HG03139 (cell line): ENCODE measurements at regions not wholly inside any gene's neighbourhood (a gene's known extent, or its start where the extent isn't known, plus 50 kb on each side); places are given as distances from the start of the nearest gene placed in this dataset.

Experiments used
- ATAC-seq: cut with Tn5 transposase; IDR thresholded peaks from one replicate; pipeline ENCODE4 v1.9.1; 2021; ENCODE audit not compliant: unreplicated experiment

DNA sequence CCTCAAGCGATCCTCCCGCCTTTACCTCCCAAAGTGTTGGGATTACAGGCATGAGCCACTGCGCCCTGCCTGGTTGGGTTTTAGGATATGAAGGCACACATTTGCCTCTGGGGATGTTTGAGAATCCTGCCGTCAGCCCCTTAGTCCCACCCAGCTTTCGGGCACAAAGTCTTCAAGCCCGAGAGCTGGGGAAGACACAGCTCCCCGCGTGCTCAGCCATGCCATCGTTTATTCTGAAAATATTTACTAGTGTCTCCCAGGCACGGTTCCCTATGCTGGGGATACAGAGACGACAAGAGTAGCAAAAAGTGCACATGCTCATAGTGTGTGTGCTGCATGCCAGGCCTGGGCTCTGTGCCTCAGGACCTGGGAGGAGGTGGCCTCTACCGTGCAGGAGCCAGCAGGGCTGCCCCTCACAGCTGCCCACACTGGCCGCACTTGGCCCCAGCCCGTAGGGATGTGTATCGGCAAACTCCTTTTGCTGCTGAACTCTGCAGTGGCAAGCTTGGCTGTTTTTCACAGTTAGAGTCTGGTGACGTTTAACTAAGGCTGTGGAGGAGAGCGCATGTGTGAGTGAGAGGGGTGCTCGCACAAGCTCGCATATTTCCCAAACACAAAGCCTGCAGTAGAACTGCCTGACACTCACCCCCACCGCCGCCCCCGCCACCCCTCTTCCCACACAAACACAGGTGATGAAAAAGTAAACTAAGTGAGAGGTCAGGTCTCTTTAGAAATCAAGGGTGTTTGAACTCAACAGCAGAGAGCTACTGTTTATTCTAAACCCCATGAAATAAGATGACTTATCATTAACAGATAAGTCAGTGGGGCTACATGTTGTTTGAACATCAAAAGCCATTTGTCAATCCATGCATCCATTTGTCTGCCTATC, 266.4 kb downstream of the MRTFB start:
- ATAC-seq = no peak

DNA sequence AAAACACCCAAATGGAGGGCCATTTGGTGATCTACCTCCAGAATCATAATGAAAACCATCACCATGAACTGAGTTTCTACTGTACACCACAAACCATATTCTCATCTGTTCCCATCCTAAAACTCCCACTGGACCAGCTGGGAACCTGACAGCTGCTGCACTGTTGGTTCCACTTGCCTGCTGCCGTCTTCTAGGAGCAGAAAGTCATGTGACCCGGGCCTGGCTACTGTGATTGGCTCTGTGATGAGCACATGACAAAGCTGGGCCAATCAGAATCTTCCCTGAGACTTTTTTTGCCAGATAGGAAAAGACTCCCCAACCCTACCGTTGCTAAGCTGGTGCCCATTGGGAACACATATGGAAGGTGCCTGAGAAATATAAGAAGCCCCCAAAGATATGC, 264.2 kb downstream of the MRTFB start:
- no peak for ATAC-seq

DNA sequence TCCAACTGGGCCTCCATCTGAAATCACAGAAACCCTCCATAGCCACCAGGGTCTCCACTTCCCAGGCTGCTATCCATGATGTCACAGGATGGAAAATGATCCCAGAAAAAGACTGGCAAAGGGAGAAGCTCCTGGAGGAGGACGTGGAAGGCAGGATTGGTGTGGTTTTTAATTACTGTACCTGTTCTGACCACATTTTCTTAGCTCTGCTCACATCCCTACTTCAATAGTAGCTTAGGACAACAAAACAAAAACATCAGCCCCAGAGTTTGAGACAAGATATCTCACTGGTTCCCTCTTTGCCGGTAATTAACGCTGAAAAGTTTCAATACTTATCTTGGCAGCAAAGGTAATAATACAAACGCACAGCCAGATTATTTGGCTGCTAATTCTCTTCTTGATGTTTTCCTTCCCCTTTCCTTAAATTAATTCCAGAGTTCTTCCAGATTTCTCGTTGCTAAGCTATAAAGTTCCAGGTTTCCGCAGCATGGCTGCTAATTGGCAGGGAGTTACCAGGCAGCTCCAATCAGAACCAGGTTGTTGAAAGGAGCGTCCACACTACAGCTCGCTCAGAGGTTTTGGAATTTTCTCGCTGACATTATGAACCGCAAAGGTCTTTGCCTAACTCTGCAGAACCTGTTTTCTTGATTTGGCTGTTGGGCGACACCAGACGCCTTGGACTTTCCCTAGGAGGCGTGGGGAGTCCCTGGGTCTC, 263.4 kb downstream of the MRTFB start:
- no peak for ATAC-seq

GRCh38 chr16:14333361-14333760, 262.2 kb downstream of the MRTFB start:
- ATAC-seq = no peak

- ATAC-seq = no peak
Observed at GRCh38 chr16:14331020-14331419, 259.9 kb downstream of the MRTFB start.

GRCh38 chr16:14329727-14330350, 258.7 kb downstream of the MRTFB start:
- ATAC-seq = no peak

- no peak for ATAC-seq
Observed at GRCh38 chr16:14325502-14326401, 254.6 kb downstream of the MRTFB start.

GRCh38 chr16:14324581-14324980, 253.5 kb downstream of the MRTFB start:
- no peak for ATAC-seq

- no peak for ATAC-seq
Observed at GRCh38 chr16:14322186-14322585, 251.1 kb downstream of the MRTFB start.

GRCh38 chr16:14321542-14321941, 250.4 kb downstream of the MRTFB start:
- no peak for ATAC-seq

GRCh38 chr16:14320406-14320805, 249.3 kb downstream of the MRTFB start:
- ATAC-seq = no peak
